ENCODE measurements at regions not wholly inside any gene's neighbourhood (a gene's known extent, or its start where the extent isn't known, plus 50 kb on each side); places are given as distances from the start of the nearest gene placed in this dataset.

DNA sequence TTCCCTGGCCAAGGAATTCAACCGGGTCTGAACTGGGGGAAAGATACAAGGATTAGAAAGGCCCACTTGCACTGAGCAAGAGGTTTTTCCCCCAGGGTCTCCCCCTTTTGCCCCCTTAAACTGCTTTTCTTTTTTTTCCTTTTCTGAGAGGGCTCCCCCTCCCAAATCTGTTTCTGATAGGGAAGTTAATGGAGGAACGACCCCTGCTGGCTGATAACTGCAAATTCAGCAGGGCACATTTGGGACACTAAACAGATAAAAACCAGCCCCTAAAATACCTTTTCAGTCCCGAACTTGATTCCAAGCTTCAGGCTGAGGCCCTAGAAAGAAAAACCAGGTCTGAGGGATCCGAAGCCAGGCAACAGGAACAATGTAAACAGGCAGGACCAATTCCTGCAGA lies 1012.4 kb upstream of the CRIM1 start:
- TF ChIP-seq, protein P1, sequence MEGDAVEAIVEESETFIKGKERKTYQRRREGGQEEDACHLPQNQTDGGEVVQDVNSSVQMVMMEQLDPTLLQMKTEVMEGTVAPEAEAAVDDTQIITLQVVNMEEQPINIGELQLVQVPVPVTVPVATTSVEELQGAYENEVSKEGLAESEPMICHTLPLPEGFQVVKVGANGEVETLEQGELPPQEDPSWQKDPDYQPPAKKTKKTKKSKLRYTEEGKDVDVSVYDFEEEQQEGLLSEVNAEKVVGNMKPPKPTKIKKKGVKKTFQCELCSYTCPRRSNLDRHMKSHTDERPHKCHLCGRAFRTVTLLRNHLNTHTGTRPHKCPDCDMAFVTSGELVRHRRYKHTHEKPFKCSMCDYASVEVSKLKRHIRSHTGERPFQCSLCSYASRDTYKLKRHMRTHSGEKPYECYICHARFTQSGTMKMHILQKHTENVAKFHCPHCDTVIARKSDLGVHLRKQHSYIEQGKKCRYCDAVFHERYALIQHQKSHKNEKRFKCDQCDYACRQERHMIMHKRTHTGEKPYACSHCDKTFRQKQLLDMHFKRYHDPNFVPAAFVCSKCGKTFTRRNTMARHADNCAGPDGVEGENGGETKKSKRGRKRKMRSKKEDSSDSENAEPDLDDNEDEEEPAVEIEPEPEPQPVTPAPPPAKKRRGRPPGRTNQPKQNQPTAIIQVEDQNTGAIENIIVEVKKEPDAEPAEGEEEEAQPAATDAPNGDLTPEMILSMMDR (IDR thresholded peaks at IDR 0.05; ENCODE audit: insufficient read depth, low read length, missing control alignments) = no peak
- ChIA-PET CTCF (no interaction called here), POLR2A (no interaction called here)
- no peak overlapping the region for H3K4me3 ChIP-seq (ENCODE audit: low read depth, low read length)
- DNase-seq (ENCODE audit: low read depth, low spot score) = no peak

- CTCF ChIA-PET = no interaction called here
- H3K4me3 ChIP-seq (ENCODE audit: low read depth, low read length) = no peak overlapping the region
- DNase-seq (ENCODE audit: low read depth, low spot score) = no peak
- TF ChIP-seq, protein P1 (IDR thresholded peaks at IDR 0.05; ENCODE audit: insufficient read depth, low read length, missing control alignments) = no peak
- POLR2A ChIA-PET = no interaction called here
Observed at GRCh38 chr2:35339211-35339610, 1016.4 kb upstream of the CRIM1 start.

DNA sequence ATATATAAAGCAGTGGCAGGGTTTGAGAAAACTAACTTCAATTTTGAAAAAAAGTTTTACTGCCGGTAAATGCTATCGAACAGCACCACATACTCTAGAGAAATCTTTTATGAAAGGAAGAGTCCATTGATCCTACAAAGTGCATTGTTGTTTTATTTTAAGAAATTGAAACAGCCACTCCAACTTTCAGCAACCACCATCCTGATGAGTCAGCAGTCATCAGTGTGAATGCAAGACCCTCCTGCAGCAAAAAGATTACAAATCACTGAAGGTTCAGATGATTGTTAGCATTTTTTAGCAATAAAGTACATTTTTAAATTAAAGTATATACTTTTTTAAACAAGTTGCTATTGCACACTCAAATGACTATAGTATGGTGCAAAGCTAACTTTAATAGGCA lies 1017.7 kb upstream of the CRIM1 start:
- TF ChIP-seq, protein P1 (IDR thresholded peaks at IDR 0.05; ENCODE audit: insufficient read depth, low read length, missing control alignments) = no peak
- no peak overlapping the region for H3K4me3 ChIP-seq (ENCODE audit: low read depth, low read length)
- CTCF ChIA-PET = no interaction called here
- no peak for DNase-seq (ENCODE audit: low read depth, low spot score)
- POLR2A ChIA-PET = no interaction called here

GRCh38 chr2:35314049-35314448 lies 1041.5 kb upstream of the CRIM1 start:
- ChIA-PET CTCF (no interaction called here), POLR2A (no interaction called here)
- DNase-seq (ENCODE audit: low read depth, low spot score) = no peak
- TF ChIP-seq, protein P1 (IDR thresholded peaks at IDR 0.05; ENCODE audit: insufficient read depth, low read length, missing control alignments) = no peak
- H3K4me3 ChIP-seq (ENCODE audit: low read depth, low read length) = no peak overlapping the region

DNA sequence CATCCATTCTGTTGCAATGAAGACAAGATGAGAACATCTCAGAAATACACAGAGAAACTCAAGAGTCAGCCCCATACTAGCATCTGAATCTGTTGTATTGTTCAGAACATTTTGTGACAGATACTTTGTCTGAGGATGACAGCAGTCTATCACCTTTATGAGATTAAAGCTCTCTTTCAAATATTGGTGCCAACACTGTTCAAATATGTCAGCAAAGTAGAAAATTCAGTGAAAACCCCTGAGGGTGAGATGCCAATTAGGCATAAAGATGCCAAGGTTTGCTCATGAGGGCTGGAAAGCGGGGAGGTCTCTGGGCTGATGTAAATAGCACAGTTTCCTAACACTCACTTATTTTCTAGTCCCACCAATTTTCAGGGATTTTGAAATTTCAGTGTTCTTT lies 1054.2 kb upstream of the CRIM1 start:
- CTCF ChIA-PET = no interaction called here
- no peak for DNase-seq (ENCODE audit: low read depth, low spot score)
- POLR2A ChIA-PET = no interaction called here
- no peak overlapping the region for H3K4me3 ChIP-seq (ENCODE audit: low read depth, low read length)
- TF ChIP-seq, protein P1 (IDR thresholded peaks at IDR 0.05; ENCODE audit: insufficient read depth, low read length, missing control alignments) = no peak

GRCh38 chr2:35298493-35298892 lies 1057.1 kb upstream of the CRIM1 start:
- no peak for DNase-seq (ENCODE audit: low read depth, low spot score)
- ChIA-PET POLR2A (no interaction called here), CTCF (no interaction called here)
- TF ChIP-seq, protein P1 (IDR thresholded peaks at IDR 0.05; ENCODE audit: insufficient read depth, low read length, missing control alignments) = no peak
- H3K4me3 ChIP-seq (ENCODE audit: low read depth, low read length) = no peak overlapping the region

Measured in AG04449 (cell line).